ENCODE measurements at regions not wholly inside any gene's neighbourhood (a gene's known extent, or its start where the extent isn't known, plus 50 kb on each side); places are given as distances from the start of the nearest gene placed in this dataset.
"Not testable (repeated sequence)": the region's sequence is repeated elsewhere in the genome, so short reads cannot be mapped to it uniquely, and the experiment has no call there.

- in situ Hi-C loops (cut with HindIII; ENCODE audit: low sequenced_read_pairs): not testable (repeated sequence)
Measured at GRCh38 chr9:93879662-93880407, 75.3 kb downstream of the BARX1 start.

GRCh38 chr9:93875330-93875729, 79.8 kb downstream of the BARX1 start:
- in situ Hi-C loops (cut with HindIII; ENCODE audit: low sequenced_read_pairs): no loop called here

GRCh38 chr9:93874242-93874641, 80.9 kb downstream of the BARX1 start:
- in situ Hi-C loops (cut with HindIII; ENCODE audit: low sequenced_read_pairs): loop anchor here (25.0 kb wide), 1 partner anchor 112 kb away; no protein-coding TSS in a partner anchor

- in situ Hi-C loops (cut with HindIII; ENCODE audit: low sequenced_read_pairs): loop anchor here (25.0 kb wide), 1 partner anchor 109 kb away; no protein-coding TSS in a partner anchor
Measured at GRCh38 chr9:93871286-93871685, 83.9 kb downstream of the BARX1 start.

GRCh38 chr9:93869863-93870262, 85.3 kb downstream of the BARX1 start:
- in situ Hi-C loops (cut with HindIII; ENCODE audit: low sequenced_read_pairs): loop anchor here (25.0 kb wide), 1 partner anchor 108 kb away; no protein-coding TSS in a partner anchor

- in situ Hi-C loops (cut with HindIII; ENCODE audit: low sequenced_read_pairs): loop anchor here (25.0 kb wide), 1 partner anchor 107 kb away; no protein-coding TSS in a partner anchor
Measured at GRCh38 chr9:93869088-93869487, 86.1 kb downstream of the BARX1 start.

GRCh38 chr9:93865716-93866115, 89.4 kb downstream of the BARX1 start:
- in situ Hi-C loops (cut with HindIII; ENCODE audit: low sequenced_read_pairs): loop anchor here (25.0 kb wide), 1 partner anchor 103 kb away; no protein-coding TSS in a partner anchor

GRCh38 chr9:93865245-93865644, 89.9 kb downstream of the BARX1 start:
- in situ Hi-C loops (cut with HindIII; ENCODE audit: low sequenced_read_pairs): loop anchor here (25.0 kb wide), 1 partner anchor 103 kb away; no protein-coding TSS in a partner anchor

- in situ Hi-C loops (cut with HindIII; ENCODE audit: low sequenced_read_pairs): loop anchor here (25.0 kb wide), 1 partner anchor 103 kb away; no protein-coding TSS in a partner anchor
Measured at GRCh38 chr9:93864840-93865239, 90.3 kb downstream of the BARX1 start.

- in situ Hi-C loops (cut with HindIII; ENCODE audit: low sequenced_read_pairs): loop anchor here (25.0 kb wide), 1 partner anchor 102 kb away; no protein-coding TSS in a partner anchor
Measured at GRCh38 chr9:93864032-93864431, 91.1 kb downstream of the BARX1 start.

GRCh38 chr9:93862877-93863545, 92.1 kb downstream of the BARX1 start:
- in situ Hi-C loops (cut with HindIII; ENCODE audit: low sequenced_read_pairs): loop anchor here (25.0 kb wide), 1 partner anchor 101 kb away; no protein-coding TSS in a partner anchor

GRCh38 chr9:93861736-93862358, 93.3 kb downstream of the BARX1 start:
- in situ Hi-C loops (cut with HindIII; ENCODE audit: low sequenced_read_pairs): loop anchor here (25.0 kb wide), 1 partner anchor 100 kb away; no protein-coding TSS in a partner anchor

- in situ Hi-C loops (cut with HindIII; ENCODE audit: low sequenced_read_pairs): loop anchor here (25.0 kb wide), 1 partner anchor 99 kb away; no protein-coding TSS in a partner anchor
Measured at GRCh38 chr9:93860694-93861658, 94.2 kb downstream of the BARX1 start.

GRCh38 chr9:93859431-93860215, 95.5 kb downstream of the BARX1 start:
- in situ Hi-C loops (cut with HindIII; ENCODE audit: low sequenced_read_pairs): loop anchor here (10.0 to 25.0 kb wide), 2 partner anchors 65 to 97 kb away; no protein-coding TSS in a partner anchor

GRCh38 chr9:93857528-93857927, 97.6 kb downstream of the BARX1 start:
- in situ Hi-C loops (cut with HindIII; ENCODE audit: low sequenced_read_pairs): loop anchor here (10.0 to 25.0 kb wide), 2 partner anchors 67 to 95 kb away; no protein-coding TSS in a partner anchor

- in situ Hi-C loops (cut with HindIII; ENCODE audit: low sequenced_read_pairs): loop anchor here (10.0 to 25.0 kb wide), 2 partner anchors 72 to 90 kb away; no protein-coding TSS in a partner anchor
Measured at GRCh38 chr9:93852728-93853127, 102.4 kb downstream of the BARX1 start.

- in situ Hi-C loops (cut with HindIII; ENCODE audit: low sequenced_read_pairs): no loop called here
Measured at GRCh38 chr9:93846349-93846748, 108.8 kb downstream of the BARX1 start.

GRCh38 chr9:93843396-93843795, 111.8 kb downstream of the BARX1 start:
- in situ Hi-C loops (cut with HindIII; ENCODE audit: low sequenced_read_pairs): no loop called here

- in situ Hi-C loops (cut with HindIII; ENCODE audit: low sequenced_read_pairs): no loop called here
Measured at GRCh38 chr9:93830606-93831005, 124.5 kb downstream of the BARX1 start.
